ENCODE measurements at regions not wholly inside any gene's neighbourhood (a gene's known extent, or its start where the extent isn't known, plus 50 kb on each side); places are given as distances from the start of the nearest gene placed in this dataset.

GRCh38 chr5:110873773-110874437, 135.1 kb downstream of the SLC25A46 start:
- TF ChIP-seq CTCF (optimal IDR thresholded peaks at IDR 0.05 in 1 of 3, IDR thresholded peaks at IDR 0.05 in 1 of 3, conservative IDR thresholded peaks at IDR 0.05 in 1 of 3; ENCODE audit: extremely low read depth in 1 of 3, insufficient read depth in 2 of 3, low read length in 3 of 3): no peak
- no peak for TF ChIP-seq EZH2 (IDR thresholded peaks at IDR 0.05; ENCODE audit: low read length)
